Right atrium auricular region (tissue), 2 donors: ENCODE measurements at regions not wholly inside any gene's neighbourhood (a gene's known extent, or its start where the extent isn't known, plus 50 kb on each side); places are given as distances from the start of the nearest gene placed in this dataset.

Experiments
- DNase-seq: peaks from one replicate; pipeline ENCODE4 v3.0.0-alpha.2; 2019; ENCODE audit warnings: low spot score
- H3K27ac ChIP-seq, 2 donors: fragments of 200-600 bp; sonication (generic); 1 replicate in 1 of 2; 2 replicates in 1 of 2; pipeline ENCODE4 v1.5.1; 2016 to 2019
- H3K27me3 ChIP-seq, 2 donors: fragments of 200-600 bp; sonication (generic); one replicate each; pipeline versions ENCODE4 v1.5.1 to v1.6.0; 2017 to 2019
- H3K36me3 ChIP-seq: fragments of 200-600 bp; sonication (generic); one replicate; pipeline ENCODE4 v1.5.1; 2016
- H3K4me1 ChIP-seq, 2 donors: fragments of 200-600 bp; sonication (generic); one replicate each; pipeline versions ENCODE4 v1.5.1 to v1.6.0; 2017 to 2019
- H3K4me3 ChIP-seq, 2 donors: fragments of 200-600 bp; sonication (generic); 1 replicate in 1 of 2; 2 replicates in 1 of 2; pipeline ENCODE4 v1.5.1; 2017 to 2019; ENCODE audit warnings: mild to moderate bottlenecking in 1 of 2, moderate library complexity in 1 of 2
- H3K9me3 ChIP-seq, 2 donors: fragments of 200-600 bp; sonication (generic); one replicate each; pipeline ENCODE4 v1.5.1; 2019
- TF ChIP-seq, protein P1 (sequence below), 2 donors: fragments of 200-600 bp; sonication (generic); IDR thresholded peaks; one replicate each; pipeline ENCODE4 v1.5.1; 2019; ENCODE audit warnings: antibody characterized with exemption in 2 of 2

DNA sequence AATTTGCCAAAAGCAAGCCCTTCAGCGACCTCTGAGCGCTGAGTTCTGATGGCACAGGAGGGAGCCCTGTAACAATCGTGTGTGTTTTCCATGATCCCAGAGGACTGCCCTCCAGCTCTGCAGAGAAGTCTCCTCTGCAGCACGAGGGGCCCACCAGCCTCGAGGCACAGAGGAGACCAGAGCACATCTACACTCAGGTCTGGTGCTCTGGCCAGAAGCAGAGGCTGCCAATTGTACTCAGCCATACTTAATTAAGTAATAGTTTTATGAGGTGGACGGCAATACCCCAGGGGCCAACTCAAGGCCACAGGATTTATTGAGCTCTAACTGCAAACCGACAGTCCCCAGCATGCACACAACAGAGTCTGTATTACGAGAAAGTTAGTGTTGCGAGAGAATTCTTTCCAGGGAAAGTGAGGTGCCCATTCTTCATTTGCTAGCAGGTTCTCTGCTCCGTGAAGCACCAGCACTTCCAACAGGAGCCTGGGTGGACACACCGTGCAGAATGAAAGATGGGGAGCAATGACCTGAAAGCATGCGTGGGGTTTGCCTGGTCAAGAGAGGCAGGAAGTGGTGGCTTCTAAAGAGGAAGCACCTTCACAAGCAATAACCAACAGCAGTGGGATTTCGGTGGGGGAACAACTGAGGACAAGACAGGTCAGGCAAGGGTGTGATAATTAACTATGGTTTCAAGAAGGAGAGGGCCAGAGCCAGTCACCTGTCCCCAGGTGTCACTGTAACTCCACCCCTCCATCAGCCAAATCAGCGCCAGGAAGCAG is 92.8 kb upstream of the FOXC1 start:
- Histone ChIP-seq H3K27ac (no peak overlapping the region), H3K4me3 (no peak overlapping the region), H3K36me3 (no peaks in the 10 kb centered on the region), H3K27me3 (no peaks in the 10 kb centered on the region), H3K4me1 (no peaks in the 10 kb centered on the region), H3K9me3 (no peaks in the 10 kb centered on the region)
- TF ChIP-seq, protein P1, sequence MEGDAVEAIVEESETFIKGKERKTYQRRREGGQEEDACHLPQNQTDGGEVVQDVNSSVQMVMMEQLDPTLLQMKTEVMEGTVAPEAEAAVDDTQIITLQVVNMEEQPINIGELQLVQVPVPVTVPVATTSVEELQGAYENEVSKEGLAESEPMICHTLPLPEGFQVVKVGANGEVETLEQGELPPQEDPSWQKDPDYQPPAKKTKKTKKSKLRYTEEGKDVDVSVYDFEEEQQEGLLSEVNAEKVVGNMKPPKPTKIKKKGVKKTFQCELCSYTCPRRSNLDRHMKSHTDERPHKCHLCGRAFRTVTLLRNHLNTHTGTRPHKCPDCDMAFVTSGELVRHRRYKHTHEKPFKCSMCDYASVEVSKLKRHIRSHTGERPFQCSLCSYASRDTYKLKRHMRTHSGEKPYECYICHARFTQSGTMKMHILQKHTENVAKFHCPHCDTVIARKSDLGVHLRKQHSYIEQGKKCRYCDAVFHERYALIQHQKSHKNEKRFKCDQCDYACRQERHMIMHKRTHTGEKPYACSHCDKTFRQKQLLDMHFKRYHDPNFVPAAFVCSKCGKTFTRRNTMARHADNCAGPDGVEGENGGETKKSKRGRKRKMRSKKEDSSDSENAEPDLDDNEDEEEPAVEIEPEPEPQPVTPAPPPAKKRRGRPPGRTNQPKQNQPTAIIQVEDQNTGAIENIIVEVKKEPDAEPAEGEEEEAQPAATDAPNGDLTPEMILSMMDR (IDR thresholded peaks at IDR 0.05): no peak
- DNase-seq: no peak

DNA sequence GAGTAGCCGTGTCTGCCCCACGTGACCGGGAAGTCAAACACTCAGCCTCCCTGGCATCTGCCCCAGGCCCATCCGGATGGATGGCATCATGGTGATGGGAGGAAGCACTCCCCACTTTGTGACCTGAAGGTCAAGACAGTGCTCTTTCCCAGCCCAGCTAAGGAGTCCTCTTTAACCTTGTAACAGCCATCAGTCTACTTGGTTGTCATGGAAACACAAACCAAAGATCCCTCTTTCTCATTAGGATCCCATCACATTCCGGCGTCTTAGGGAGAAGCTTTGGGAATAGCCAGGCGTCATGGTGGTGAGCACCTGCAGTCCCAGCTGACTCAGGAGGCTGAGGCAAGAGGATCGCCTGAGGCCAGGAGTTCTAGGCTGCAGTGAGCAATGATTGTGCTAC is 90.9 kb upstream of the FOXC1 start:
- DNase-seq: no peak
- Histone ChIP-seq H3K9me3 (no peaks in the 10 kb centered on the region), H3K4me3 (no peak overlapping the region), H3K4me1 (peaks cover 0 to 4% of the 10 kb centered on the region in 2 donors), H3K27ac (no peak overlapping the region), H3K27me3 (no peaks in the 10 kb centered on the region), H3K36me3 (no peaks in the 10 kb centered on the region)
- TF ChIP-seq, protein P1 (IDR thresholded peaks at IDR 0.05): no peak

DNA sequence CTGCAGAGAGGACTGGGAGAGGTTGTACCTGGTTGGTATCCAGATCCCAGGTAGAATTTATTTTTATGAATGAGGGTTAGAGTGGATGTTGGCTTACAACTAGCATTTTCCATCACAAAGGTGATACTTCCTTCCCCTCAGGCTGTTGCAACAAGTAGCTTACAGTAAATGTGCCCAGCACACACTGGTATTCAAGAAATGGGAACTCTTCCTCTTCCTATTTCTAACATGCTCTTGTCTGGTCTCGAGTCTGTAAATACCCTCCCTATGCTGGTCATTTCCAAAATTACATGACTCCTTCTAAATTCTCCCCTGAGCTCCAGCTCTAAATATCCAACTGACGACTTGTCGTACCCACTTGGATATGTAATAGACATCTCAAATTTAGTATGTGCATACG is 90.1 kb upstream of the FOXC1 start:
- H3K36me3 ChIP-seq: no peaks in the 10 kb centered on the region
- DNase-seq: no peak
- no peaks in the 10 kb centered on the region for H3K27me3 ChIP-seq
- H3K9me3 ChIP-seq: no peaks in the 10 kb centered on the region
- TF ChIP-seq, protein P1 (IDR thresholded peaks at IDR 0.05): no peak
- H3K4me3 ChIP-seq: no peak overlapping the region
- no peak overlapping the region for H3K27ac ChIP-seq
- peaks cover 0 to 9% of the 10 kb centered on the region in 2 donors for H3K4me1 ChIP-seq

DNA sequence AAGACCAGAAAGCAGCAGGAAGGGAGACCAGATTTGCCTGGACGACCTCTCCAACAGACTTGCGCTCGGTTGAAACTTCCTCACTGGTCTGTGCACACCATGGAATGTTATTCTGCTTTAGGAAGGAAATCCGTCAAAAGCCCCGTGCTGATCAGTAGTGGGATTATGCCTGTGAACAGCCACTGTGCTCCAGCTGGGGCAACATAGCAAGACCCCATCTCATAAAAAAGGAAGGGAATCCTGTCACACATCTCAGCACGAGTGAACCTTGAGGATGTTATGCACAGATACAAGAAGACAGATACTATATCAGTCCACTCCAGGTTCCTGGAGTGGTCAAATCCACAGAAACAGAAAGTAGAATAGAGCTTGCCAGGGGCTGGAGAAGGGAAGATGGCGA is 86.9 kb upstream of the FOXC1 start:
- DNase-seq: no peak
- TF ChIP-seq, protein P1 (IDR thresholded peaks at IDR 0.05): no peak

DNA sequence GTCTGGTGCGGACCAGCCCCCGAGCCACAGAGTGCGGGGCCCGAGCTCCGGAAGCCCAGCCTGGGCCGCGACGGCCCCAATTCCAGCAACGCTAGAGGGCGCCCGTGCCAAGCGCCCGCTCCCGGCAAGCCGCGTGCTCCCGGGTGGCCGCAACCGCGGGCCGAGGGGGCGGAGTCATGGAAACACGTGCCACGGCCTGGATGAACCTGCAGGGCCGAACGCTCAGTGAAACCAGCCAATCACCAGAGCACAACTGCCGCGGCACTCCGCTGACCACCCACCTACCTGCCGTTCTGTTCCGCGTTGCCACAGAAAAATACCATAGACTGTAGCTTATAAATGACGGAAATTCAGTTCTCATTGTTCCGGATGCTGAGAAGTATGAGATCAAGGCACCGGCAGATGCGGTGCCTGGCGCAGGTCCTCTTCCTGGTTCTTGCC is 85.7 kb upstream of the FOXC1 start:
- H3K4me3 ChIP-seq: peak overlapping the region in 1 of 2 donors; percentile 12
- DNase-seq: no peak
- TF ChIP-seq, protein P1 (IDR thresholded peaks at IDR 0.05): peak; percentile 23 to 79
- H3K27me3 ChIP-seq: no peaks in the 10 kb centered on the region
- H3K36me3 ChIP-seq: no peaks in the 10 kb centered on the region
- H3K4me1 ChIP-seq: peaks cover 0 to 26% of the 10 kb centered on the region in 2 donors
- no peak overlapping the region for H3K27ac ChIP-seq
- H3K9me3 ChIP-seq: no peaks in the 10 kb centered on the region

More for the DNA sequence above, 86.9 kb upstream of the FOXC1 start:
- Histone ChIP-seq H3K36me3 (no peaks in the 10 kb centered on the region), H3K27ac (no peak overlapping the region), H3K9me3 (no peaks in the 10 kb centered on the region), H3K27me3 (no peaks in the 10 kb centered on the region), H3K4me1 (peaks cover 0 to 26% of the 10 kb centered on the region in 2 donors), H3K4me3 (no peak overlapping the region)
